H7 (cell line): ENCODE measurements at regions not wholly inside any gene's neighbourhood (a gene's known extent, or its start where the extent isn't known, plus 50 kb on each side); places are given as distances from the start of the nearest gene placed in this dataset.

Experiments used
- DNase-seq: peaks from one replicate; pipeline ENCODE4 v3.0.0; 2012
- H3K27me3 ChIP-seq: 2 replicates; pipeline ENCODE4 v1.6.0; 2011; ENCODE audit warnings: mild to moderate bottlenecking, low read length; ENCODE audit not compliant: control insufficient read depth, insufficient read depth
- H3K36me3 ChIP-seq: replicated peaks from 2 replicates; pipeline ENCODE4 v1.5.1; 2011; ENCODE audit warnings: low read length; ENCODE audit not compliant: control insufficient read depth, insufficient read depth
- H3K4me3 ChIP-seq: 2 replicates; pipeline ENCODE4 v1.5.1; 2011; ENCODE audit warnings: low read depth, mild to moderate bottlenecking, control low read depth, low read length, moderate library complexity; ENCODE audit not compliant: insufficient read depth

- Histone ChIP-seq H3K36me3 (no peaks in the 10 kb centered on the region), H3K4me3 (no peak overlapping the region), H3K27me3 (no peaks in the 10 kb centered on the region)
- DNase-seq, result no peak
These were observed 52.3 kb upstream of the ICE1 start for GRCh38 chr5:5370059-5370774.

GRCh38 chr5:5371005-5371404, 51.5 kb upstream of the ICE1 start:
- Histone ChIP-seq H3K36me3 (no peaks in the 10 kb centered on the region), H3K4me3 (no peak overlapping the region), H3K27me3 (no peaks in the 10 kb centered on the region)
- no peak for DNase-seq

- Histone ChIP-seq H3K27me3 (no peaks in the 10 kb centered on the region), H3K36me3 (no peaks in the 10 kb centered on the region), H3K4me3 (no peak overlapping the region)
- peak; percentile 54 for DNase-seq
These were observed 50.5 kb upstream of the ICE1 start for GRCh38 chr5:5371957-5372356.

GRCh38 chr5:5372511-5372910, 50.0 kb upstream of the ICE1 start:
- H3K27me3 ChIP-seq, result no peaks in the 10 kb centered on the region
- H3K36me3 ChIP-seq, result no peaks in the 10 kb centered on the region
- no peak overlapping the region for H3K4me3 ChIP-seq
- no peak for DNase-seq
